ENCODE measurements at regions not wholly inside any gene's neighbourhood (a gene's known extent, or its start where the extent isn't known, plus 50 kb on each side); places are given as distances from the start of the nearest gene placed in this dataset.

DNA sequence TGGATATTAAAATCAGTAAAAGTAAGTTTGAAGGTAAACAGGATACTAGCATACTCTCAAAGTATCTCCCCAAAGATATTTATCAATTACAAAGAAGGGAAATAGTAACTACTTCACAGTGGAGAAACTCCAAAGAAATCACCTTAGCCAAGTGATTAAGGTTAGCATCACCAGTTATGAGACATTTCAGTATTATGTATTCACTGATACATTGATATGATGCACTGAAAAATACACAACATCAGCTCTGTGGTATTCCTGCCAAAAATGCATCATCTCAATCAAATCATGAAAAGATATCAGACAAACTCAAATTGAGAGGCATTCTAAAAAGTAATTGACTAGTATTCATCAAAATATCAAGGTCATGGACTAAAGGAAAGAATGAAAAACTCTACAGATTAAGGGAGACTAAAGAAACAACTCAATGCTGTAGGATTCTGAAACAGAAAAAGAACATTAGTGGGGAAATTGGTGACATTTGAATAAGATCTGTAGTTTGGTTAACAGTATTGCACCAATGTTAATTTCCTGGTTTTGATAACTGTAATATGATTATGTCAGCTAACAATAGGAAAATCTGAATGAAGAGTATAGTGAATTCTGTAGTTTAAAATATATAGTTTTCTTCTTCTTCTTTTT is 215.4 kb downstream of the UACA start:
- intact Hi-C loops (cut with micrococcal nuclease), result no loop called here
- no peaks in the 10 kb centered on the region for H3K79me2 ChIP-seq (ENCODE audit: insufficient read depth, low read length)
- CTCF ChIA-PET, result no interaction called here
- RAD21 ChIA-PET (ENCODE audit: low non-redundant PET in 1 of 2, low total read pairs in 2 of 2, uncharacterized antibody in 2 of 2, unreplicated experiment in 2 of 2), result interaction anchor here in 1 of 2 experiments (0.7 kb wide), 1 partner anchor 1018 kb away, joined by 3 read pairs; no protein-coding TSS in a partner anchor
- no peak overlapping the region for H2AFZ ChIP-seq (ENCODE audit: low read depth, low read length, poor library complexity, severe bottlenecking)
- no peak for TF ChIP-seq EZH2 (IDR thresholded peaks at IDR 0.05)
- TF ChIP-seq SP1 (IDR thresholded peaks at IDR 0.05; ENCODE audit: low read depth), result no peak
- TF ChIP-seq ZNF274 (IDR thresholded peaks at IDR 0.05; ENCODE audit: low read depth, low read length), result no peak
- TF ChIP-seq SRF (IDR thresholded peaks at IDR 0.05; ENCODE audit: low read depth), result no peak
- TF ChIP-seq CBX3 (IDR thresholded peaks at IDR 0.05; ENCODE audit: low read depth), result no peak
- POLR2A ChIA-PET, result no interaction called here
- BruUV-seq (replicated peaks), result no TSS peak
- H3K9ac ChIP-seq (ENCODE audit: low read length), result no peak overlapping the region
- no peak overlapping the region for H3K27ac ChIP-seq (ENCODE audit: low read depth, low read length)
- H4K20me1 ChIP-seq (ENCODE audit: insufficient read depth), result no peaks in the 10 kb centered on the region
- no peaks in the 10 kb centered on the region for H3K4me1 ChIP-seq (ENCODE audit: control insufficient read depth in 1 of 2, insufficient read depth in 2 of 2, low read length in 2 of 2)
- no peaks in the 10 kb centered on the region for H3K9me2 ChIP-seq (ENCODE audit: insufficient read depth)
- H3K27me3 ChIP-seq (ENCODE audit: insufficient read depth, low read length), result no peaks in the 10 kb centered on the region
- H3K4me2 ChIP-seq (ENCODE audit: low read length), result no peak overlapping the region
- no peaks in the 10 kb centered on the region for H3K9me3 ChIP-seq (ENCODE audit: control insufficient read depth in 1 of 2, insufficient read depth in 1 of 2, low read depth in 1 of 2, low read length in 2 of 2)
- H3K36me3 ChIP-seq (ENCODE audit: control insufficient read depth in 1 of 2, insufficient read depth in 2 of 2, low read length in 2 of 2), result no peaks in the 10 kb centered on the region
- ATAC-seq, result no peak
- no peak overlapping the region for H3K4me3 ChIP-seq (replicated peaks in 1 of 2; ENCODE audit: low read depth in 1 of 2, low read length in 2 of 2)
- no peak for DNase-seq (ENCODE audit: low read depth, low spot score)

DNA sequence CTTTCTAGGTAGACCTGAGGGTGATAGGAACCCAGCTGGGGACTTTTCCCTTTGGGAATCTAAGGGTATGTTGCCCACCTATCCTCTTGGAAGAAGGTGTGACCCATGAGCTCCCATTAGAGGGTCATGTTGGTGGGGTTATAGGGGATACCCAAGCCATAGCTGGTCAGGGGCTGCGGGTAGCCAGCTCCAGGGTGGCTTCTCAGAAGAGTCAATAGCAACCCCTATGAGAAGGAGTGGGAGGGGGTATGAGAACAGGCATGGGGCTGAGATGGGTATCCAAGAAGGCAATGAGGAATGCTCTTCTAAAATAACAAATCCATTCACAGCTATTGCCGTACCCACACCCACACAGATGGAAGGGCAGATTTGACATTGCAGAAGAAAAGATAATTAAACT is 217.8 kb downstream of the UACA start:
- Histone ChIP-seq H3K27me3 (ENCODE audit: insufficient read depth, low read length) (peaks cover 9% of the 10 kb centered on the region; the same call in 1 of the 2 replicates), H3K4me3 (replicated peaks in 1 of 2; ENCODE audit: low read depth in 1 of 2, low read length in 2 of 2) (no peak overlapping the region), H3K27ac (ENCODE audit: low read depth, low read length) (no peak overlapping the region), H2AFZ (ENCODE audit: low read depth, low read length, poor library complexity, severe bottlenecking) (no peak overlapping the region), H4K20me1 (ENCODE audit: insufficient read depth) (no peaks in the 10 kb centered on the region), H3K9ac (ENCODE audit: low read length) (no peak overlapping the region), H3K9me3 (ENCODE audit: control insufficient read depth in 1 of 2, insufficient read depth in 1 of 2, low read depth in 1 of 2, low read length in 2 of 2) (no peaks in the 10 kb centered on the region), H3K4me2 (ENCODE audit: low read length) (no peak overlapping the region), H3K9me2 (ENCODE audit: insufficient read depth) (no peaks in the 10 kb centered on the region), H3K36me3 (ENCODE audit: control insufficient read depth in 1 of 2, insufficient read depth in 2 of 2, low read length in 2 of 2) (no peaks in the 10 kb centered on the region), H3K4me1 (ENCODE audit: control insufficient read depth in 1 of 2, insufficient read depth in 2 of 2, low read length in 2 of 2) (no peaks in the 10 kb centered on the region), H3K79me2 (ENCODE audit: insufficient read depth, low read length) (no peaks in the 10 kb centered on the region)
- ChIA-PET RAD21 (ENCODE audit: low non-redundant PET in 1 of 2, low total read pairs in 2 of 2, uncharacterized antibody in 2 of 2, unreplicated experiment in 2 of 2) (no interaction called here), POLR2A (no interaction called here), CTCF (no interaction called here)
- BruUV-seq (replicated peaks), result no TSS peak
- TF ChIP-seq FOSL1 (IDR thresholded peaks at IDR 0.05; ENCODE audit: low read depth) (no peak), ZNF274 (IDR thresholded peaks at IDR 0.05; ENCODE audit: low read depth, low read length) (no peak), EZH2phosphoT487 (IDR thresholded peaks at IDR 0.05; ENCODE audit: borderline replicate concordance) (no peak), EZH2 (IDR thresholded peaks at IDR 0.05) (no peak), POLR2A (IDR thresholded peaks at IDR 0.05; ENCODE audit: borderline replicate concordance, extremely low read depth, insufficient read depth, insufficient read length) (no peak), EGR1 (IDR thresholded peaks at IDR 0.05; ENCODE audit: low read depth) (no peak), TCF7L2 (IDR thresholded peaks at IDR 0.05; ENCODE audit: borderline replicate concordance, extremely low read depth, insufficient read depth, insufficient read length) (no peak), YY1 (IDR thresholded peaks at IDR 0.05; ENCODE audit: extremely low read depth, insufficient replicate concordance, low read depth, low read length) (no peak), RAD21 (IDR thresholded peaks at IDR 0.05; ENCODE audit: low read depth) (no peak)
- TF ChIP-seq, protein P1, sequence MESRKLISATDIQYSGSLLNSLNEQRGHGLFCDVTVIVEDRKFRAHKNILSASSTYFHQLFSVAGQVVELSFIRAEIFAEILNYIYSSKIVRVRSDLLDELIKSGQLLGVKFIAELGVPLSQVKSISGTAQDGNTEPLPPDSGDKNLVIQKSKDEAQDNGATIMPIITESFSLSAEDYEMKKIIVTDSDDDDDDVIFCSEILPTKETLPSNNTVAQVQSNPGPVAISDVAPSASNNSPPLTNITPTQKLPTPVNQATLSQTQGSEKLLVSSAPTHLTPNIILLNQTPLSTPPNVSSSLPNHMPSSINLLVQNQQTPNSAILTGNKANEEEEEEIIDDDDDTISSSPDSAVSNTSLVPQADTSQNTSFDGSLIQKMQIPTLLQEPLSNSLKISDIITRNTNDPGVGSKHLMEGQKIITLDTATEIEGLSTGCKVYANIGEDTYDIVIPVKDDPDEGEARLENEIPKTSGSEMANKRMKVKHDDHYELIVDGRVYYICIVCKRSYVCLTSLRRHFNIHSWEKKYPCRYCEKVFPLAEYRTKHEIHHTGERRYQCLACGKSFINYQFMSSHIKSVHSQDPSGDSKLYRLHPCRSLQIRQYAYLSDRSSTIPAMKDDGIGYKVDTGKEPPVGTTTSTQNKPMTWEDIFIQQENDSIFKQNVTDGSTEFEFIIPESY (IDR thresholded peaks at IDR 0.05; ENCODE audit: extremely low read depth, insufficient replicate concordance, low read length), result no peak
- TF ChIP-seq, protein P2, sequence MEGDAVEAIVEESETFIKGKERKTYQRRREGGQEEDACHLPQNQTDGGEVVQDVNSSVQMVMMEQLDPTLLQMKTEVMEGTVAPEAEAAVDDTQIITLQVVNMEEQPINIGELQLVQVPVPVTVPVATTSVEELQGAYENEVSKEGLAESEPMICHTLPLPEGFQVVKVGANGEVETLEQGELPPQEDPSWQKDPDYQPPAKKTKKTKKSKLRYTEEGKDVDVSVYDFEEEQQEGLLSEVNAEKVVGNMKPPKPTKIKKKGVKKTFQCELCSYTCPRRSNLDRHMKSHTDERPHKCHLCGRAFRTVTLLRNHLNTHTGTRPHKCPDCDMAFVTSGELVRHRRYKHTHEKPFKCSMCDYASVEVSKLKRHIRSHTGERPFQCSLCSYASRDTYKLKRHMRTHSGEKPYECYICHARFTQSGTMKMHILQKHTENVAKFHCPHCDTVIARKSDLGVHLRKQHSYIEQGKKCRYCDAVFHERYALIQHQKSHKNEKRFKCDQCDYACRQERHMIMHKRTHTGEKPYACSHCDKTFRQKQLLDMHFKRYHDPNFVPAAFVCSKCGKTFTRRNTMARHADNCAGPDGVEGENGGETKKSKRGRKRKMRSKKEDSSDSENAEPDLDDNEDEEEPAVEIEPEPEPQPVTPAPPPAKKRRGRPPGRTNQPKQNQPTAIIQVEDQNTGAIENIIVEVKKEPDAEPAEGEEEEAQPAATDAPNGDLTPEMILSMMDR (IDR thresholded peaks at IDR 0.05 in 2 of 3, conservative IDR thresholded peaks at IDR 0.05 in 1 of 3; ENCODE audit: borderline replicate concordance in 1 of 3, insufficient read depth in 1 of 3, low read depth in 2 of 3, low read length in 2 of 3), result no peak
- intact Hi-C loops (cut with micrococcal nuclease), result no loop called here
- no peak for DNase-seq (ENCODE audit: low read depth, low spot score)
- no peak for ATAC-seq
